Heart left ventricle (tissue), 16 donors: ENCODE measurements at regions not wholly inside any gene's neighbourhood (a gene's known extent, or its start where the extent isn't known, plus 50 kb on each side); places are given as distances from the start of the nearest gene placed in this dataset.

ENCODE experiments used
- ATAC-seq, 4 donors: fragments of 200-7000 bp; cut with Tn5 transposase; one replicate each; pipeline ENCODE4 v1.9.1; 2020 to 2022; ENCODE audit warnings: moderate library complexity in 4 of 4, mild to moderate bottlenecking in 3 of 4, moderate number of reproducible peaks in 1 of 4
- DNase-seq, 5 donors: peaks; one replicate each; pipeline ENCODE4 v3.0.0-alpha.2; 2020
- H3K27ac ChIP-seq, 12 donors: fragments of 200-600 bp; sonication (generic) in 4 of 12; one replicate each; pipeline versions ENCODE4 v1.5.0 to v1.8.0; 2016 to 2022; ENCODE audit warnings: mild to moderate bottlenecking in 2 of 12
- H3K27me3 ChIP-seq, 9 donors: fragments of 200-600 bp; sonication (generic) in 2 of 9; one replicate each; pipeline versions ENCODE4 v1.5.1 to v1.8.0; 2016 to 2022; ENCODE audit warnings: mild to moderate bottlenecking in 3 of 9
- H3K36me3 ChIP-seq, 9 donors: fragments of 200-600 bp; sonication (generic) in 2 of 9; one replicate each; pipeline versions ENCODE4 v1.5.0 to v1.8.0; 2018 to 2022; ENCODE audit warnings: mild to moderate bottlenecking in 2 of 9
- H3K4me1 ChIP-seq, 12 donors: fragments of 200-600 bp; sonication (generic) in 4 of 12; one replicate each; pipeline versions ENCODE4 v1.5.0 to v1.8.0; 2016 to 2022; ENCODE audit warnings: mild to moderate bottlenecking in 3 of 12
- H3K4me3 ChIP-seq, 12 donors: fragments of 200-600 bp; sonication (generic) in 4 of 12; one replicate each; pipeline versions ENCODE4 v1.5.0 to v1.8.0; 2017 to 2022; ENCODE audit warnings: mild to moderate bottlenecking in 9 of 12, moderate library complexity in 4 of 12
- H3K9me3 ChIP-seq, 12 donors: fragments of 200-600 bp; sonication (generic) in 4 of 12; one replicate each; pipeline versions ENCODE4 v1.5.0 to v1.8.0; 2016 to 2022; ENCODE audit warnings: mild to moderate bottlenecking in 1 of 12
- POLR2A ChIP-seq, 2 donors: fragments of 450-650 bp; IDR thresholded peaks; one replicate each; pipeline ENCODE4 v1.6.1; 2017; ENCODE audit warnings: antibody characterized with exemption in 2 of 2, mild to moderate bottlenecking in 2 of 2, moderate library complexity in 2 of 2
- WGBS, 4 donors: extraction: QIAGEN DNeasy Blood & Tissue Kit in 2 of 4; methylation state at CpG; one replicate each; pipeline versions ENCODE4 v1.1.5 to v1.1.7; 2013 to 2018; 5-methylcytosine and 5-hydroxymethylcytosine counted together
- intact Hi-C, 10 donors: fragments of 100-400 bp; cut with DNase I; formaldehyde crosslinking; loops; one replicate each; pipeline versions ENCODE4 v1.11.1 to v1.14.2; 2022
- TF ChIP-seq, protein P1 (sequence below), 12 donors: fragments of 200-600 bp; sonication (generic) in 4 of 12; IDR thresholded peaks; one replicate each; pipeline versions ENCODE4 v1.5.0 to v1.8.0; 2018 to 2022; ENCODE audit warnings: antibody characterized with exemption in 12 of 12, mild to moderate bottlenecking in 5 of 12
- donor health status: ischemic (EF 13 %, LVEDD 7.1; RV severe dilation, severe dysfunction).
- donor health status: healthy with polysubstance abuse.
- donor health status: DM: no; HTN: yes; CAD: no.
- donor health status: DM: no; HTN: no; CAD: no.
- donor health status: ischemic (EF 25% LVEDD 6.9; RV normal size, moderate dysfunction).
- donor health status: ischemic (EF 25% LVEDD 5.7; RV mildly dilated, moderate dysfunction).
- donor health status: healthy.
- donor health status: DM: yes; HTN: yes; CAD: no.
- donor health status: ischemic (EF 35%, LVEDD 5.7; RV mildly dilated, moderate dysfunction).
- donor health status: nonischemic (EF 11% LVEDD 7.7; RV severe dilation, severe dysfunction).
- donor health status: DM: yes; HTN: yes; CAD: no.
- donor health status: PGD.
- donor health status: ischemic (EF 29% LVEDD 5.4; RV normal size, mild dysfunction).
- donor health status: nonischemic (EF 23%, LVEDD 6.1; RV moderate dilation, normal function).

DNA sequence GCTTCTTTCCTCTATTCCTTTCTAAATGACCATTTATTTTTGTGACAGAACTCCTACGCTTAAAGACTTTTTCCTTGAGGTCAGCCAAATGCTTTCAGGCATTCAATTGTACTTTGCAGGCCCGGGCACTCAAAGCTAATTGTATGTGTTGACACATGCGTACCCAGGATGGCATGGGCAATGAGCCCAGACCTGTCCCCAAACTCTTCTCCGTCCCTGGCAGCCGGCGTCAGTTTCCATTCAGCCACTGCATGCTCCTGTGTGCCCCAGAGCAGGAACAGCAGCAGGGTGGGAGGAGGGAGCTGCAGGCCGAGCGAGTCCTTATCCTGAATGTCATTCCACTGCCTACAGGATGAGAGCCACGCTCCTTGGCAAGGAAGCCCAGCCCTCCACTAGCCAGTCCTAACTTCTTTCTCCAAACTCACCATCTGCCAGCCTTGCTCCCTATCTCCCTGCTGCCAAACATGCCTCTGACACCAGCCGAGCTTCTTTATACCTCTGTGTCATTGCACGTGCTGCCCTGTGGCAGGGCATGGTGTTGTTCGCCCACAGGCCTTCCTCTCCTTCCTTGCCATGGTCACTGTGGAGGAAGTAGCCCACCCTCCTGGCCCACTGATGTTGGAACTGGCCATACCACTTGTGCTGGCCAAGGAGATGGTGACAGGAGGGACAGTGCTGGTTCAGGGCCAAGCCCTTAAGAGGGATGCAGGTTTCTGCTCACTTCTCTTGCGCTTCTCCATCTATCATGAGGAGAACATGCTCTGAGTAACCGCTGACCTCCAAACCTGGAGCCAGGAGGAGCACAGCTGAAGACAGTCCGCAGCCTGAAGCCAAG is 116.9 kb upstream of the FHL2 start:
- intact Hi-C loops: loop anchor here in 8 of 10 donors (1.0 to 10.0 kb wide), 9 partner anchors 17 to 148 kb away; no protein-coding TSS in a partner anchor
- Histone ChIP-seq H3K27ac (peak overlapping the region; percentile 65 to 93 (median 80)), H3K27me3 (no peaks in the 10 kb centered on the region), H3K4me3 (no peak overlapping the region), H3K36me3 (no peaks in the 10 kb centered on the region), H3K9me3 (no peaks in the 10 kb centered on the region), H3K4me1 (peaks cover 0 to 65% (median 25%) of the 10 kb centered on the region in 12 donors)
- peak; percentile 86 to 97 (median 89) for DNase-seq
- no peak for TF ChIP-seq POLR2A (IDR thresholded peaks at IDR 0.05)
- TF ChIP-seq, protein P1, sequence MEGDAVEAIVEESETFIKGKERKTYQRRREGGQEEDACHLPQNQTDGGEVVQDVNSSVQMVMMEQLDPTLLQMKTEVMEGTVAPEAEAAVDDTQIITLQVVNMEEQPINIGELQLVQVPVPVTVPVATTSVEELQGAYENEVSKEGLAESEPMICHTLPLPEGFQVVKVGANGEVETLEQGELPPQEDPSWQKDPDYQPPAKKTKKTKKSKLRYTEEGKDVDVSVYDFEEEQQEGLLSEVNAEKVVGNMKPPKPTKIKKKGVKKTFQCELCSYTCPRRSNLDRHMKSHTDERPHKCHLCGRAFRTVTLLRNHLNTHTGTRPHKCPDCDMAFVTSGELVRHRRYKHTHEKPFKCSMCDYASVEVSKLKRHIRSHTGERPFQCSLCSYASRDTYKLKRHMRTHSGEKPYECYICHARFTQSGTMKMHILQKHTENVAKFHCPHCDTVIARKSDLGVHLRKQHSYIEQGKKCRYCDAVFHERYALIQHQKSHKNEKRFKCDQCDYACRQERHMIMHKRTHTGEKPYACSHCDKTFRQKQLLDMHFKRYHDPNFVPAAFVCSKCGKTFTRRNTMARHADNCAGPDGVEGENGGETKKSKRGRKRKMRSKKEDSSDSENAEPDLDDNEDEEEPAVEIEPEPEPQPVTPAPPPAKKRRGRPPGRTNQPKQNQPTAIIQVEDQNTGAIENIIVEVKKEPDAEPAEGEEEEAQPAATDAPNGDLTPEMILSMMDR (IDR thresholded peaks at IDR 0.05): no peak
- peak; percentile 79 to 88 (median 84) for ATAC-seq
- 53 to 57% (median 54%) methylated on average over 15 of the region's 15 CpGs for WGBS, 4 donors

- TF ChIP-seq POLR2A (IDR thresholded peaks at IDR 0.05): no peak
- TF ChIP-seq, protein P1 (IDR thresholded peaks at IDR 0.05): no peak
- 65 to 71% (median 70%) methylated on average over 6 of the region's 6 CpGs for WGBS, 4 donors
- intact Hi-C loops: loop anchor here in 3 of 10 donors (2.0 to 10.0 kb wide), 3 partner anchors 26 to 80 kb away; no protein-coding TSS in a partner anchor
- H3K27me3 ChIP-seq: no peaks in the 10 kb centered on the region
- H3K9me3 ChIP-seq: no peaks in the 10 kb centered on the region
- no peaks in the 10 kb centered on the region for H3K36me3 ChIP-seq
- ATAC-seq (no peak), DNase-seq (no peak)
- H3K4me3 ChIP-seq: no peak overlapping the region
- H3K27ac ChIP-seq: peak overlapping the region; percentile 58 to 93 (median 80)
- peaks cover 4 to 68% (median 26%) of the 10 kb centered on the region in 12 donors for H3K4me1 ChIP-seq
These were observed 115.7 kb upstream of the FHL2 start for GRCh38 chr2:105514576-105514975.

DNA sequence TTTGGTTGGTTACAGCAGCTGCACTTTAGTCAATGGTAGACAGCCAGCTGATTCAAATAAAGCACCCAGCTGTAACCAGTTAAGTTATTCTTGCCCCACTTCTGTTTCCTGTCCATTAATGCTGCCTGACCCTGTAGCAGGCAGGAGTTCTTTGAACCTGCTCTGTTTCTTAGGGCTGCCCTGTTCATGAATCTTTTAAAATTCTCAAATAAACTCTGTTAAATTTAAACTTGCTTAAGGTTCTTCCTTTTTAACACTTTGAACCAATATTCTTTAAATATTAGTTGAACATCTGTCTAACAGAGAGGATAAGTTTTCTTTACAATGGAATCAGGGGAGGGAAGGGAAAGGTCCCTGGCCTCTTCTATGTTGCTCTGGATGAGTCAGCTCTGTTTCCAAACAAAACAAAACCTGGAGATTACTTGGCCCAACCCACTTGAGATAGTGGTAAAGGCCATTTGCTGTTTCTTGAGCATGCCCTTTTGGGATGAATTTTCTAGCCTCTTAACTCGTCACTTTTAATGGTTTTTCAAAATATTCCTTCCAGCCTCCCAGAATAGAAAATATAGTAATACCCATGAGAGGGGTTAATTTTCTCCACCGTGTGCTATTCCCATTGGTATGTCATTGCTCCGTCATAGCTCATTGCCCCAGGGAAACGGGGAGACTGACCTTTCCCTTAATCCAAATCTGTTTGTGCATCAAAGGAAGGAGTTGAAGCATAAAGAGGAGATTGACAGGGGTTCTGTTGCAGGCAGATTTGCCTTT is 112.1 kb upstream of the FHL2 start:
- Histone ChIP-seq H3K27ac (peak overlapping the region; percentile 28 to 89 (median 52)), H3K27me3 (no peaks in the 10 kb centered on the region), H3K4me3 (no peak overlapping the region), H3K9me3 (peaks cover 0 to 3% (median 0%) of the 10 kb centered on the region in 12 donors), H3K36me3 (no peaks in the 10 kb centered on the region), H3K4me1 (peaks cover 0 to 36% (median 6%) of the 10 kb centered on the region in 12 donors)
- TF ChIP-seq, protein P1 (IDR thresholded peaks at IDR 0.05): no peak
- intact Hi-C loops: loop anchor here in 1 of 10 donors (10.0 kb wide), 1 partner anchor 76 kb away; no protein-coding TSS in a partner anchor
- WGBS, 4 donors: 23 to 51% (median 39%) methylated on average over 4 of the region's 4 CpGs
- ATAC-seq (peak in 1 of 4 donors; percentile 63), DNase-seq (no peak)
